ENCODE measurements at regions not wholly inside any gene's neighbourhood (a gene's known extent, or its start where the extent isn't known, plus 50 kb on each side); places are given as distances from the start of the nearest gene placed in this dataset.

DNA sequence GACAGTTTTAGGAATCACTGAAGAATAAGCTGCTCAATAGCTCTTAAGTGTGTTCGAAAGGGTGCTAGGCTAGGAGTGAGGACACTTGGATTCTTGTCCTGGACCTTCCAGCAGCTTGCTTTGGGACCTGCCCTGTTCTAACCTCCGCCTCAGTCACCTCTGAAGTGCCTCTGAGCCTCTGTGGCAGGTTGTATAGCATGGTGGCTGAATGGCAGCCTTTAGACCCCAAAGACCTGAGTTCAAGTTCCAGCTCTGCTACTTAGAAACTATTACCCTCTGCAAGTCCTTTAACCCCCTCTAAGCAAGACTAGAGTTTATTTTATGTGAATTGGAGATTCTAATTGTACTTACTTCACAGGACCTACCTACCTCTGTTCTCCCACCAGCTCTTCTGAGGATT, 81.5 kb downstream of the RRAGC start:
- TF ChIP-seq ZNF274 (IDR thresholded peaks at IDR 0.05; ENCODE audit: low read depth, low read length) (no peak), YY1 (IDR thresholded peaks at IDR 0.05; ENCODE audit: insufficient read depth, insufficient read length) (no peak), SUZ12 (IDR thresholded peaks at IDR 0.05; ENCODE audit: extremely low read depth, insufficient read depth, insufficient read length) (no peak)
